Uterus (tissue), 2 donors: ENCODE measurements at regions not wholly inside any gene's neighbourhood (a gene's known extent, or its start where the extent isn't known, plus 50 kb on each side); places are given as distances from the start of the nearest gene placed in this dataset.

Experiments used
- POLR2A ChIP-seq, 2 donors: fragments of 450-650 bp; IDR thresholded peaks; one replicate each; pipeline ENCODE4 v1.6.1; 2016; ENCODE audit warnings: antibody characterized with exemption in 2 of 2, mild to moderate bottlenecking in 1 of 2, moderate library complexity in 1 of 2
- TF ChIP-seq, protein P1 (sequence below), 4 experiments: fragments of 200-600 bp in 2 of 4; fragments of 450-650 bp in 2 of 4; sonication (generic) in 2 of 4; IDR thresholded peaks; one replicate each; pipeline ENCODE4 v1.5.1; 2016 to 2019; ENCODE audit warnings: antibody characterized with exemption in 4 of 4, mild to moderate bottlenecking in 2 of 4, moderate library complexity in 1 of 4

DNA sequence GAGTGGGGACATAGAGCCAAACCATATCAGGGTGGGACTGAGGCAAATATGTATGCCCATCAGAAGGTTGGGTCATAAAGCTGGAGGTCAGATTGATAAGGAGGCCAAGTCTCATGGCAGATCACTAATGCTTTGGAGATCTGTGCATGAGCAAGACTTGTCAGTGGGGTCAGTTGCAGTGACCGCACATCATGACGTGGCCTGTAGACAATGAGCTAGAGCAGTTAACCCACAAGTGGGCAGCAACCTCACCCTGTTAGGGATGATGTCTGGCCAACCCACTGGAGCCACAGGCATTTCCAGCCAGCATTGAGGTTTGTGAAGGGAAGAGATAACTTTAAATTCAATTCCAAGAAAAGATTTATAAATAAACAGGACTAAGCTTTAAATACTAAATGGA is 66.7 kb downstream of the XCL1 start:
- TF ChIP-seq, protein P1, sequence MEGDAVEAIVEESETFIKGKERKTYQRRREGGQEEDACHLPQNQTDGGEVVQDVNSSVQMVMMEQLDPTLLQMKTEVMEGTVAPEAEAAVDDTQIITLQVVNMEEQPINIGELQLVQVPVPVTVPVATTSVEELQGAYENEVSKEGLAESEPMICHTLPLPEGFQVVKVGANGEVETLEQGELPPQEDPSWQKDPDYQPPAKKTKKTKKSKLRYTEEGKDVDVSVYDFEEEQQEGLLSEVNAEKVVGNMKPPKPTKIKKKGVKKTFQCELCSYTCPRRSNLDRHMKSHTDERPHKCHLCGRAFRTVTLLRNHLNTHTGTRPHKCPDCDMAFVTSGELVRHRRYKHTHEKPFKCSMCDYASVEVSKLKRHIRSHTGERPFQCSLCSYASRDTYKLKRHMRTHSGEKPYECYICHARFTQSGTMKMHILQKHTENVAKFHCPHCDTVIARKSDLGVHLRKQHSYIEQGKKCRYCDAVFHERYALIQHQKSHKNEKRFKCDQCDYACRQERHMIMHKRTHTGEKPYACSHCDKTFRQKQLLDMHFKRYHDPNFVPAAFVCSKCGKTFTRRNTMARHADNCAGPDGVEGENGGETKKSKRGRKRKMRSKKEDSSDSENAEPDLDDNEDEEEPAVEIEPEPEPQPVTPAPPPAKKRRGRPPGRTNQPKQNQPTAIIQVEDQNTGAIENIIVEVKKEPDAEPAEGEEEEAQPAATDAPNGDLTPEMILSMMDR (IDR thresholded peaks at IDR 0.05): no peak
- no peak for TF ChIP-seq POLR2A (IDR thresholded peaks at IDR 0.05)
